ENCODE measurements at regions not wholly inside any gene's neighbourhood (a gene's known extent, or its start where the extent isn't known, plus 50 kb on each side); places are given as distances from the start of the nearest gene placed in this dataset.
"Not testable (repeated sequence)": the region's sequence is repeated elsewhere in the genome, so short reads cannot be mapped to it uniquely, and the experiment has no call there.

- H3K14ac ChIP-seq (ENCODE audit: insufficient read length); H3K9ac ChIP-seq (replicated peaks in 1 of 4; ENCODE audit: extremely low read depth in 1 of 4, low read depth in 3 of 4, low read length in 3 of 4); H3K23ac ChIP-seq (ENCODE audit: insufficient read length); H3K56ac ChIP-seq (replicated peaks; ENCODE audit: insufficient read length, low read depth, low read length); H4K20me1 ChIP-seq (replicated peaks in 1 of 2; ENCODE audit: control insufficient read depth in 1 of 2, insufficient read depth in 2 of 2, low read length in 2 of 2); H2BK120ac ChIP-seq (replicated peaks; ENCODE audit: low read depth, low read length); H2BK12ac ChIP-seq (ENCODE audit: low read depth, low read length); H2BK5ac ChIP-seq (ENCODE audit: low read depth, low read length); H3K4ac ChIP-seq (replicated peaks; ENCODE audit: insufficient read length, low read depth, low read length); H3K27me3 ChIP-seq (replicated peaks in 1 of 4; ENCODE audit: control insufficient read depth in 3 of 4, extremely low read depth in 1 of 4, insufficient read depth in 3 of 4, low read length in 3 of 4); H2BK15ac ChIP-seq (ENCODE audit: low read length); H2BK20ac ChIP-seq (ENCODE audit: low read length); H3K4me1 ChIP-seq (replicated peaks in 1 of 4; ENCODE audit: control insufficient read depth in 3 of 4, insufficient read depth in 4 of 4, low read length in 3 of 4); H3K4me3 ChIP-seq (ENCODE audit: extremely low read depth in 1 of 4, insufficient read depth in 2 of 4, low read depth in 3 of 4, low read length in 4 of 4); H3K18ac ChIP-seq (ENCODE audit: extremely low read depth, low read length); H4K5ac ChIP-seq (ENCODE audit: insufficient read length, low read depth, low read length); DNase-seq (ENCODE audit: low read depth in 1 of 2, low spot score in 2 of 2); H4K91ac ChIP-seq (replicated peaks; ENCODE audit: insufficient read length, low read length); H3K23me2 ChIP-seq (ENCODE audit: low read depth, low read length); H3K27ac ChIP-seq (ENCODE audit: low read depth, low read length); H2AK5ac ChIP-seq (ENCODE audit: low read depth, low read length); CTCF ChIA-PET (ENCODE audit: partially characterized antibody); H4K8ac ChIP-seq (ENCODE audit: extremely low read depth, insufficient read depth, low read length); H3K79me2 ChIP-seq (ENCODE audit: control insufficient read depth in 1 of 2, insufficient read depth in 2 of 2, low read length in 2 of 2); POLR2A ChIA-PET (ENCODE audit: partially characterized antibody); H2AFZ ChIP-seq (ENCODE audit: low read length); H3K9me3 ChIP-seq (ENCODE audit: insufficient read depth in 2 of 2, low read depth in 1 of 2, low read length in 1 of 2); H3K36me3 ChIP-seq (ENCODE audit: control insufficient read depth in 2 of 4, insufficient read depth in 4 of 4, low read length in 3 of 4); FAIRE-seq; H3K79me1 ChIP-seq (ENCODE audit: low read depth, low read length); H3K4me2 ChIP-seq (ENCODE audit: insufficient read depth in 1 of 2, low read depth in 2 of 2, low read length in 2 of 2): not testable (repeated sequence)
- 97% methylated on average over 13 of the region's 14 CpGs; no CpG with 5 or more reads in 1 of the 2 experiments for WGBS, 2 experiments (ENCODE audit: extremely low coverage in 1 of 2, insufficient coverage in 1 of 2, insufficient read length in 1 of 2, insufficient replicate concordance in 2 of 2, low coverage in 1 of 2, low lambda C conversion rate in 2 of 2, missing lambda C conversion rate in 1 of 2)
Measured at GRCh38 chr3:26244586-26244985, 378.0 kb upstream of the LRRC3B start.
